Upper lobe of right lung (tissue), 1 donor: ENCODE measurements at regions not wholly inside any gene's neighbourhood (a gene's known extent, or its start where the extent isn't known, plus 50 kb on each side); places are given as distances from the start of the nearest gene placed in this dataset.

Experiments used
- ATAC-seq: fragments of 200-7000 bp; cut with Tn5 transposase; one replicate; pipeline ENCODE4 v1.9.1; 2020; ENCODE audit warnings: mild to moderate bottlenecking, moderate library complexity
- DNase-seq: peaks from one replicate; pipeline ENCODE4 v3.0.0-alpha.2; 2020
- H3K27ac ChIP-seq: fragments of 200-600 bp; one replicate; pipeline ENCODE4 v1.8.0; 2022
- H3K27me3 ChIP-seq: fragments of 200-600 bp; one replicate; pipeline ENCODE4 v1.8.0; 2022; ENCODE audit warnings: mild to moderate bottlenecking
- H3K36me3 ChIP-seq: fragments of 200-600 bp; one replicate; pipeline ENCODE4 v1.8.0; 2022
- H3K4me1 ChIP-seq: fragments of 200-600 bp; one replicate; pipeline ENCODE4 v1.8.0; 2022
- H3K4me3 ChIP-seq: fragments of 200-600 bp; one replicate; pipeline ENCODE4 v1.8.0; 2022; ENCODE audit warnings: mild to moderate bottlenecking
- H3K9me3 ChIP-seq: fragments of 200-600 bp; one replicate; pipeline ENCODE4 v1.8.0; 2022
- CTCF ChIP-seq: fragments of 200-600 bp; IDR thresholded peaks from one replicate; pipeline ENCODE4 v1.8.0; 2022; ENCODE audit warnings: antibody characterized with exemption
- intact Hi-C: fragments of 100-400 bp; cut with DNase I; formaldehyde crosslinking; loops from one replicate; pipeline ENCODE4 v1.11.0; 2022
- donor health status: DM: no; HTN: yes; CAD: no; lungs with severe emphysema.

- no peak overlapping the region for H3K27ac ChIP-seq
- no peaks in the 10 kb centered on the region for H3K36me3 ChIP-seq
- H3K4me1 ChIP-seq = no peaks in the 10 kb centered on the region
- no peak overlapping the region for H3K4me3 ChIP-seq
- no peak for TF ChIP-seq CTCF
- ATAC-seq (peak; percentile 14), DNase-seq (no peak)
- no peaks in the 10 kb centered on the region for H3K9me3 ChIP-seq
- H3K27me3 ChIP-seq = no peaks in the 10 kb centered on the region
- intact Hi-C loops = no loop called here
Measured at GRCh38 chr2:183803596-183803995, 679.4 kb downstream of the NUP35 start.

- no peaks in the 10 kb centered on the region for H3K9me3 ChIP-seq
- no peak for TF ChIP-seq CTCF
- H3K4me3 ChIP-seq = no peak overlapping the region
- no peak for ATAC-seq
- H3K4me1 ChIP-seq = no peaks in the 10 kb centered on the region
- DNase-seq = no peak
- no peaks in the 10 kb centered on the region for H3K36me3 ChIP-seq
- intact Hi-C loops = no loop called here
- H3K27me3 ChIP-seq = no peaks in the 10 kb centered on the region
- H3K27ac ChIP-seq = no peak overlapping the region
Measured at GRCh38 chr2:183807870-183808269, 683.6 kb downstream of the NUP35 start.

GRCh38 chr2:183809404-183809803, 685.2 kb downstream of the NUP35 start:
- no peak overlapping the region for H3K27ac ChIP-seq

GRCh38 chr2:183811281-183811680, 687.0 kb downstream of the NUP35 start:
- DNase-seq (no peak), ATAC-seq (no peak)
- no peaks in the 10 kb centered on the region for H3K36me3 ChIP-seq
- H3K27me3 ChIP-seq = no peaks in the 10 kb centered on the region
- H3K9me3 ChIP-seq = no peaks in the 10 kb centered on the region
- H3K4me3 ChIP-seq = no peak overlapping the region
- no peak overlapping the region for H3K27ac ChIP-seq
- TF ChIP-seq CTCF = no peak
- no peaks in the 10 kb centered on the region for H3K4me1 ChIP-seq
- intact Hi-C loops = no loop called here

More at GRCh38 chr2:183809404-183809803, 685.2 kb downstream of the NUP35 start:
- no peak overlapping the region for H3K4me3 ChIP-seq
- intact Hi-C loops = no loop called here
- H3K9me3 ChIP-seq = no peaks in the 10 kb centered on the region
- no peaks in the 10 kb centered on the region for H3K36me3 ChIP-seq
- TF ChIP-seq CTCF = no peak
- H3K4me1 ChIP-seq = no peaks in the 10 kb centered on the region
- DNase-seq (no peak), ATAC-seq (no peak)
- no peaks in the 10 kb centered on the region for H3K27me3 ChIP-seq

GRCh38 chr2:183812091-183812490, 687.8 kb downstream of the NUP35 start:
- intact Hi-C loops = no loop called here
- Histone ChIP-seq H3K36me3 (no peaks in the 10 kb centered on the region), H3K27ac (no peak overlapping the region), H3K4me3 (no peak overlapping the region), H3K27me3 (no peaks in the 10 kb centered on the region), H3K4me1 (no peaks in the 10 kb centered on the region), H3K9me3 (no peaks in the 10 kb centered on the region)
- no peak for DNase-seq
- no peak for TF ChIP-seq CTCF
- ATAC-seq = no peak

GRCh38 chr2:183825710-183826109, 701.5 kb downstream of the NUP35 start:
- Histone ChIP-seq H3K9me3 (no peaks in the 10 kb centered on the region), H3K36me3 (no peaks in the 10 kb centered on the region), H3K4me1 (no peaks in the 10 kb centered on the region), H3K27ac (no peak overlapping the region), H3K4me3 (no peak overlapping the region), H3K27me3 (no peaks in the 10 kb centered on the region)
- no peak for DNase-seq
- intact Hi-C loops = no loop called here
- no peak for TF ChIP-seq CTCF
- ATAC-seq = no peak
